ENCODE measurements at regions not wholly inside any gene's neighbourhood (a gene's known extent, or its start where the extent isn't known, plus 50 kb on each side); places are given as distances from the start of the nearest gene placed in this dataset.
"Not testable (repeated sequence)": the region's sequence is repeated elsewhere in the genome, so short reads cannot be mapped to it uniquely, and the experiment has no call there.

GRCh38 chr2:242015108-242016065, 145.9 kb downstream of the RTP5 start:
- DNase-seq (ENCODE audit: low spot score in 2 of 2, unreplicated experiment in 2 of 2): peak in 1 of 2 experiments; percentile 14
- Mint-ChIP-seq H3K27me3 (ENCODE audit: low read depth) (peaks cover 37% of the 10 kb centered on the region), H3K4me1 (no peaks in the 10 kb centered on the region), H3K9me3 (no peaks in the 10 kb centered on the region), H3K27ac (no peak overlapping the region), H3K4me3 (no peak overlapping the region), H3K36me3 (no peaks in the 10 kb centered on the region)
- no peak for TF ChIP-seq CTCF (IDR thresholded peaks at IDR 0.05; ENCODE audit: unreplicated experiment)

DNA sequence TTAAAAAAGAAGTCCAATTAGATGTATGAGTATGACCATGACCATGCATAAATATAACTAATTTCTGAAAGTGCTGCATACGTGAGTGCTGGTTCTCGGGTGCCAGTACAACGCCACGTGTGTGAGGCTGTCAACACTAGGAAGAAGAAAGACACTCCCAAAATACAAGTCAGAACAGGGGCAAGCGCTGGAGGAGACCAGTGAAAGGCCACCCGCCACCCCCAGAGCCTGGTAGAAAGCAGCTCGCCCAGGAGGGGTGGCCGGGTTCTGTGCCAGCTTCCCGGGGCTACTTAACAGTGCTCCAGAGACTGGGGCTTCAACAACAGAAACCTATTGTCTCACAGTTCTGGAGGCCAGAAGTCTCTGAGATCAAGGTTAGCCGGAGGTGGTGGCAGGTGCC, 147.6 kb downstream of the RTP5 start:
- no peaks in the 10 kb centered on the region for H3K9me3 Mint-ChIP-seq
- H3K4me3 Mint-ChIP-seq: no peak overlapping the region
- H3K27ac Mint-ChIP-seq: no peak overlapping the region
- no peaks in the 10 kb centered on the region for H3K4me1 Mint-ChIP-seq
- H3K36me3 Mint-ChIP-seq: no peaks in the 10 kb centered on the region
- peaks cover 49% of the 10 kb centered on the region for H3K27me3 Mint-ChIP-seq (ENCODE audit: low read depth)
- TF ChIP-seq CTCF (IDR thresholded peaks at IDR 0.05; ENCODE audit: unreplicated experiment): no peak
- DNase-seq (ENCODE audit: low spot score in 2 of 2, unreplicated experiment in 2 of 2): peak in 1 of 2 experiments; percentile 12

DNA sequence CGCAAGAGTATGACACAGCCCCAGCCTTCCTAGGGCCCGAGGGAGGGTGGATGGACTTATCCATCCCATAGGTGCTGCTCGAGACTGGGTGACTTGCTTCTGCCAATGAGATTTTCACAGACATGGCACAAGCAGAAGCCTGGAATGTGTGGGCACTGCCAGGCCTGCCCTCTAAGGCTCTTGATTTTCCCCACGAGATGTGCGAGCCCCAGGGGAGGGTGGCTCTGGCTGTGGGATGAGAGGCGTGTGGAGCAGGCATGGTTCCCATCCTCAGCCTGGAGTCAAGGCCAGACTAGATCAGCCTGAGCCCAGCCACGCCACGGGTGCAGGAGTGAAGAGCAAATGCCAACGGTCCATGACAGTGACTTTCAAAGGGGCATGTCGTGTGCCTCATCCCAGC, 148.9 kb downstream of the RTP5 start:
- not testable (repeated sequence) for H3K36me3 Mint-ChIP-seq, H3K4me1 Mint-ChIP-seq, H3K9me3 Mint-ChIP-seq, H3K4me3 Mint-ChIP-seq, H3K27ac Mint-ChIP-seq
- H3K27me3 Mint-ChIP-seq (ENCODE audit: low read depth): peaks cover 62% of the 10 kb centered on the region
- peak in 1 of 2 experiments; percentile 1 for DNase-seq (ENCODE audit: low spot score in 2 of 2, unreplicated experiment in 2 of 2)

- H3K4me1 Mint-ChIP-seq: no peaks in the 10 kb centered on the region
- no peak overlapping the region for H3K4me3 Mint-ChIP-seq
- H3K9me3 Mint-ChIP-seq: no peaks in the 10 kb centered on the region
- peaks cover 63% of the 10 kb centered on the region for H3K27me3 Mint-ChIP-seq (ENCODE audit: low read depth)
- H3K36me3 Mint-ChIP-seq: no peaks in the 10 kb centered on the region
- peak in 1 of 2 experiments; percentile 7 for DNase-seq (ENCODE audit: low spot score in 2 of 2, unreplicated experiment in 2 of 2)
- TF ChIP-seq CTCF (IDR thresholded peaks at IDR 0.05; ENCODE audit: unreplicated experiment): no peak
- H3K27ac Mint-ChIP-seq: no peak overlapping the region
These were observed 149.8 kb downstream of the RTP5 start for GRCh38 chr2:242019344-242019743.

- Mint-ChIP-seq H3K4me1 (no peaks in the 10 kb centered on the region), H3K9me3 (no peaks in the 10 kb centered on the region), H3K4me3 (no peak overlapping the region), H3K27ac (no peak overlapping the region), H3K27me3 (ENCODE audit: low read depth) (peaks cover 65% of the 10 kb centered on the region), H3K36me3 (no peaks in the 10 kb centered on the region)
- TF ChIP-seq CTCF (IDR thresholded peaks at IDR 0.05; ENCODE audit: unreplicated experiment): no peak
- DNase-seq (ENCODE audit: low spot score in 2 of 2, unreplicated experiment in 2 of 2): peak in 1 of 2 experiments; percentile 16
These were observed 150.9 kb downstream of the RTP5 start for GRCh38 chr2:242020196-242021004.

Data from mesothelial cell of epicardium (in vitro differentiated cells).